ENCODE measurements at regions not wholly inside any gene's neighbourhood (a gene's known extent, or its start where the extent isn't known, plus 50 kb on each side); places are given as distances from the start of the nearest gene placed in this dataset.

DNA sequence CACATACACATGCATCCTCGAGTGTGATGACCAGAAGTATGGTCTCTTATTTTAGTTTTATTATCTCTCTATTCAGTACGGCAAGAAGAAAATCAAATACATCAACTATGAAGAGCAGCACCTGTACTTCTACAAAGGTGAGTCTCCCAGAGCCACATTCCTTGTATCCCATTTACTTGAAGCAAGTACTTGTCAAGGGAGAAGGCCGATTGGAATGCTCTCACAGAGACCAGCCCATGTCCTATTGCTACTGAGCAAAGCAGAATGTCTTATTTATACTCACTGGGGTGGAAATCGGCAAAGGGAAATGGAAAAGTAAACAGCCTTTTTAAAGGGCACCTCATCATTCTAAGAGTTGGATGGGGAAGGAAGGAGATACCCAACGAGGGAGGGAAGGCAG is 72.6 kb upstream of the OR5AK2 start:
- Histone ChIP-seq H3K9ac (ENCODE audit: low read length) (no peak overlapping the region), H3K27ac (ENCODE audit: low read depth, low read length) (no peak overlapping the region), H2AFZ (ENCODE audit: low read depth, low read length, poor library complexity, severe bottlenecking) (no peak overlapping the region), H3K36me3 (ENCODE audit: control insufficient read depth in 1 of 2, insufficient read depth in 2 of 2, low read length in 2 of 2) (no peaks in the 10 kb centered on the region), H3K9me3 (ENCODE audit: control insufficient read depth in 1 of 2, insufficient read depth in 1 of 2, low read depth in 1 of 2, low read length in 2 of 2) (no peaks in the 10 kb centered on the region), H3K4me2 (ENCODE audit: low read length) (no peak overlapping the region), H3K79me2 (ENCODE audit: insufficient read depth, low read length) (no peaks in the 10 kb centered on the region), H3K9me2 (ENCODE audit: insufficient read depth) (no peaks in the 10 kb centered on the region), H4K20me1 (ENCODE audit: insufficient read depth) (no peaks in the 10 kb centered on the region), H3K27me3 (ENCODE audit: insufficient read depth, low read length) (no peaks in the 10 kb centered on the region; the same call in 1 of the 2 replicates), H3K4me3 (replicated peaks in 1 of 2; ENCODE audit: low read depth in 1 of 2, low read length in 2 of 2) (no peak overlapping the region), H3K4me1 (ENCODE audit: control insufficient read depth in 1 of 2, insufficient read depth in 2 of 2, low read length in 2 of 2) (no peaks in the 10 kb centered on the region)
- RAD21 ChIA-PET (ENCODE audit: low non-redundant PET in 1 of 2, low total read pairs in 2 of 2, uncharacterized antibody in 2 of 2, unreplicated experiment in 2 of 2), result no interaction called here
- TF ChIP-seq SRF (IDR thresholded peaks at IDR 0.05; ENCODE audit: low read depth), result no peak
- no peak for TF ChIP-seq ZFX (IDR thresholded peaks at IDR 0.05)
- no peak for TF ChIP-seq CEBPB (IDR thresholded peaks at IDR 0.05; ENCODE audit: low read depth)
- no peak for TF ChIP-seq ELF1 (IDR thresholded peaks at IDR 0.05; ENCODE audit: borderline replicate concordance, low read depth)
- ATAC-seq (no peak), DNase-seq (ENCODE audit: low read depth, low spot score) (no peak)
- no TSS peak for BruUV-seq (replicated peaks)
- intact Hi-C loops (cut with micrococcal nuclease), result no loop called here
- CTCF ChIA-PET, result no interaction called here
- POLR2A ChIA-PET, result no interaction called here

DNA sequence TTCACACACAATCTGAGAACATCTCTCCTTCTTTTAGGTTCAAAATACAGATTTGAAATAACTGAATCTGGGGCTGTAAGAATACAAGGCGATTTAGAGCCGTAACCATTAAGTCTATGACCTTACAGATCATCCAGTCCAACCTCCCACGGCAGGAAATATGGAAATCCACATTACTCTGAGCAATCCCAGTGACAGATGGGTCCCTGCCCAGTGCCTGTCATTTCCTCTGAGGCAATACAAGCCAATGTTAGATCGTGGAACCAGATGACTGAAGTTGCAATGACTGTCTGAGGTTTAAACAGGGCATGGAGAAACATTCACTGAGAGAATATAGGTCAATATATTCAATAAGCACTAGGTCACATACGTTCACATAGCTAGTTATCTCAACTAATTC is 77.4 kb upstream of the OR5AK2 start:
- Histone ChIP-seq H2AFZ (ENCODE audit: low read depth, low read length, poor library complexity, severe bottlenecking) (no peak overlapping the region), H3K27ac (ENCODE audit: low read depth, low read length) (no peak overlapping the region), H3K27me3 (ENCODE audit: insufficient read depth, low read length) (no peaks in the 10 kb centered on the region; the same call in 1 of the 2 replicates), H3K9me2 (ENCODE audit: insufficient read depth) (no peaks in the 10 kb centered on the region), H3K4me2 (ENCODE audit: low read length) (no peak overlapping the region), H3K9me3 (ENCODE audit: control insufficient read depth in 1 of 2, insufficient read depth in 1 of 2, low read depth in 1 of 2, low read length in 2 of 2) (no peaks in the 10 kb centered on the region), H3K4me3 (replicated peaks in 1 of 2; ENCODE audit: low read depth in 1 of 2, low read length in 2 of 2) (no peak overlapping the region), H3K36me3 (ENCODE audit: control insufficient read depth in 1 of 2, insufficient read depth in 2 of 2, low read length in 2 of 2) (no peaks in the 10 kb centered on the region), H3K79me2 (ENCODE audit: insufficient read depth, low read length) (no peaks in the 10 kb centered on the region), H3K4me1 (ENCODE audit: control insufficient read depth in 1 of 2, insufficient read depth in 2 of 2, low read length in 2 of 2) (no peaks in the 10 kb centered on the region), H3K9ac (ENCODE audit: low read length) (no peak overlapping the region), H4K20me1 (ENCODE audit: insufficient read depth) (no peaks in the 10 kb centered on the region)
- POLR2A ChIA-PET, result no interaction called here
- no TSS peak for BruUV-seq (replicated peaks)
- RAD21 ChIA-PET (ENCODE audit: low non-redundant PET in 1 of 2, low total read pairs in 2 of 2, uncharacterized antibody in 2 of 2, unreplicated experiment in 2 of 2), result no interaction called here
- DNase-seq (ENCODE audit: low read depth, low spot score), result no peak
- no peak for ATAC-seq
- intact Hi-C loops (cut with micrococcal nuclease), result no loop called here
- CTCF ChIA-PET, result no interaction called here
- TF ChIP-seq SP1 (IDR thresholded peaks at IDR 0.05; ENCODE audit: low read depth), result no peak
- TF ChIP-seq CEBPB (IDR thresholded peaks at IDR 0.05; ENCODE audit: low read depth), result no peak
- no peak for TF ChIP-seq JUND (IDR thresholded peaks at IDR 0.05)
- no peak for TF ChIP-seq MAX (IDR thresholded peaks at IDR 0.05)
- no peak for TF ChIP-seq SIN3A (IDR thresholded peaks at IDR 0.05; ENCODE audit: low read depth)
- TF ChIP-seq ZBTB33 (IDR thresholded peaks at IDR 0.05; ENCODE audit: extremely low read depth, insufficient replicate concordance, low read length), result no peak
- no peak for TF ChIP-seq CBX3 (IDR thresholded peaks at IDR 0.05; ENCODE audit: low read depth)
- TF ChIP-seq ATF3 (IDR thresholded peaks at IDR 0.05), result no peak
- TF ChIP-seq ZFX (IDR thresholded peaks at IDR 0.05), result no peak
- TF ChIP-seq POLR2AphosphoS5 (IDR thresholded peaks at IDR 0.05; ENCODE audit: low read depth, low read length), result no peak
- TF ChIP-seq EZH2phosphoT487 (IDR thresholded peaks at IDR 0.05; ENCODE audit: borderline replicate concordance), result no peak
- no peak for TF ChIP-seq YY1 (IDR thresholded peaks at IDR 0.05; ENCODE audit: extremely low read depth, insufficient replicate concordance, low read depth, low read length)
- no peak for TF ChIP-seq ZNF274 (IDR thresholded peaks at IDR 0.05; ENCODE audit: low read depth, low read length)
- TF ChIP-seq, protein P1, sequence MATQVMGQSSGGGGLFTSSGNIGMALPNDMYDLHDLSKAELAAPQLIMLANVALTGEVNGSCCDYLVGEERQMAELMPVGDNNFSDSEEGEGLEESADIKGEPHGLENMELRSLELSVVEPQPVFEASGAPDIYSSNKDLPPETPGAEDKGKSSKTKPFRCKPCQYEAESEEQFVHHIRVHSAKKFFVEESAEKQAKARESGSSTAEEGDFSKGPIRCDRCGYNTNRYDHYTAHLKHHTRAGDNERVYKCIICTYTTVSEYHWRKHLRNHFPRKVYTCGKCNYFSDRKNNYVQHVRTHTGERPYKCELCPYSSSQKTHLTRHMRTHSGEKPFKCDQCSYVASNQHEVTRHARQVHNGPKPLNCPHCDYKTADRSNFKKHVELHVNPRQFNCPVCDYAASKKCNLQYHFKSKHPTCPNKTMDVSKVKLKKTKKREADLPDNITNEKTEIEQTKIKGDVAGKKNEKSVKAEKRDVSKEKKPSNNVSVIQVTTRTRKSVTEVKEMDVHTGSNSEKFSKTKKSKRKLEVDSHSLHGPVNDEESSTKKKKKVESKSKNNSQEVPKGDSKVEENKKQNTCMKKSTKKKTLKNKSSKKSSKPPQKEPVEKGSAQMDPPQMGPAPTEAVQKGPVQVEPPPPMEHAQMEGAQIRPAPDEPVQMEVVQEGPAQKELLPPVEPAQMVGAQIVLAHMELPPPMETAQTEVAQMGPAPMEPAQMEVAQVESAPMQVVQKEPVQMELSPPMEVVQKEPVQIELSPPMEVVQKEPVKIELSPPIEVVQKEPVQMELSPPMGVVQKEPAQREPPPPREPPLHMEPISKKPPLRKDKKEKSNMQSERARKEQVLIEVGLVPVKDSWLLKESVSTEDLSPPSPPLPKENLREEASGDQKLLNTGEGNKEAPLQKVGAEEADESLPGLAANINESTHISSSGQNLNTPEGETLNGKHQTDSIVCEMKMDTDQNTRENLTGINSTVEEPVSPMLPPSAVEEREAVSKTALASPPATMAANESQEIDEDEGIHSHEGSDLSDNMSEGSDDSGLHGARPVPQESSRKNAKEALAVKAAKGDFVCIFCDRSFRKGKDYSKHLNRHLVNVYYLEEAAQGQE (IDR thresholded peaks at IDR 0.05; ENCODE audit: low read depth), result no peak
- no peak for TF ChIP-seq RAD21 (IDR thresholded peaks at IDR 0.05; ENCODE audit: low read depth)

All from HCT116 (cell line).